A549 (cell line): ENCODE measurements at regions not wholly inside any gene's neighbourhood (a gene's known extent, or its start where the extent isn't known, plus 50 kb on each side); places are given as distances from the start of the nearest gene placed in this dataset.

Source experiments
- ATAC-seq, 2 experiments: fragments of 200-7000 bp in 1 of 2; fragments of >200 bp in 1 of 2; cut with Nextera tagmentation in 1 of 2; cut with Tn5 transposase in 1 of 2; 3 replicates each; pipeline versions ENCODE4 v1.8.0 to v1.9.1; 2018 to 2020; ENCODE audit warnings: mild to moderate bottlenecking in 1 of 2, moderate library complexity in 1 of 2
- CTCF ChIA-PET: fragments of 300-600 bp; sonication (Branson Sonifier 250); formaldehyde crosslinking; extraction: SDS; loops from one replicate; lab custom pipeline; 2021; ENCODE audit warnings: antibody characterized with exemption, inconsistent platforms; lab: Yijun Ruan, JAX
- POLR2A ChIA-PET: fragments of 350-600 bp; formaldehyde crosslinking; extraction: SDS; loops from one replicate; lab custom pipeline; 2021; ENCODE audit warnings: antibody characterized with exemption, inconsistent platforms; lab: Yijun Ruan, JAX
- DNase-seq, 2 experiments: peaks; one replicate each; pipeline versions ENCODE4 v3.0.0 to v3.0.0-alpha.2; 2011 to 2016; ENCODE audit warnings: low read depth in 1 of 2, low spot score in 1 of 2
- FAIRE-seq: peaks from 2 replicates; lab custom pipeline; 2011; peaks lifted over from hg19 to GRCh38; lab: Jason Lieb, UNC
- H3K27ac ChIP-seq, 2 experiments: fragments of >200 bp; sonication (Bioruptor Twin); formaldehyde crosslinking; 3 replicates each; pipeline ENCODE4 v1.5.1; 2016 to 2017
- H3K4me1 ChIP-seq: fragments of >200 bp; sonication (Bioruptor Twin); formaldehyde crosslinking; 3 replicates; pipeline ENCODE4 v1.6.1; 2016
- H3K4me2 ChIP-seq: fragments of >200 bp; sonication (Bioruptor Twin); formaldehyde crosslinking; 3 replicates; pipeline ENCODE4 v1.6.1; 2016
- H3K4me3 ChIP-seq: fragments of >200 bp; sonication (Bioruptor Twin); formaldehyde crosslinking; 3 replicates; pipeline ENCODE4 v1.5.1; 2016
- H3K9me3 ChIP-seq: fragments of >200 bp; sonication (Bioruptor Twin); formaldehyde crosslinking; 3 replicates; pipeline ENCODE4 v1.6.1; 2016
- CHD2 ChIP-seq: fragments of 150-350 bp; IDR thresholded peaks from 2 replicates; pipeline ENCODE4 v1.6.1; 2014; ENCODE audit warnings: low read length; ENCODE audit not compliant: partially characterized antibody
- CTCF ChIP-seq: fragments of >200 bp; sonication (Bioruptor Twin); formaldehyde crosslinking; IDR thresholded peaks from 3 replicates; pipeline ENCODE4 v1.5.1; 2016
- EHF ChIP-seq: fragments of 250-450 bp; sonication (Bioruptor Pico); IDR thresholded peaks from 2 replicates; pipeline ENCODE4 v1.5.0; 2020; ENCODE audit warnings: mild to moderate bottlenecking
- ELK1 ChIP-seq: fragments of 150-350 bp; IDR thresholded peaks from 2 replicates; pipeline ENCODE4 v1.6.1; 2014; ENCODE audit warnings: low read depth, mild to moderate bottlenecking, low read length
- FOSB ChIP-seq: fragments of 250-450 bp; sonication (Bioruptor Pico); IDR thresholded peaks from 2 replicates; pipeline ENCODE4 v1.5.0; 2020; ENCODE audit warnings: mild to moderate bottlenecking, moderate library complexity
- HOXB13 ChIP-seq: fragments of 250-450 bp; sonication (Bioruptor Pico); IDR thresholded peaks from 2 replicates; pipeline ENCODE4 v1.5.0; 2020; ENCODE audit warnings: low read depth, mild to moderate bottlenecking, moderate library complexity
- JUNB ChIP-seq: fragments of >200 bp; sonication (Bioruptor Twin); formaldehyde crosslinking; IDR thresholded peaks from 2 replicates; pipeline ENCODE4 v1.6.1; 2016
- KDM1A ChIP-seq: fragments of 200-600 bp; sonication (generic); IDR thresholded peaks from 2 replicates; pipeline ENCODE4 v1.6.1; 2016; ENCODE audit warnings: low read depth, mild to moderate bottlenecking
- KDM5A ChIP-seq: fragments of 200-600 bp; sonication (generic); IDR thresholded peaks from 2 replicates; pipeline ENCODE4 v1.6.1; 2016; ENCODE audit warnings: antibody characterized with exemption, mild to moderate bottlenecking
- MAZ ChIP-seq: fragments of 150-350 bp; IDR thresholded peaks from 2 replicates; pipeline ENCODE4 v1.6.1; 2014; ENCODE audit warnings: antibody characterized with exemption, low read depth, low read length, borderline replicate concordance
- NR3C1 ChIP-seq: fragments of >200 bp; sonication (Bioruptor Twin); formaldehyde crosslinking; IDR thresholded peaks from 3 replicates; pipeline ENCODE4 v1.6.1; 2017
- PBX3 ChIP-seq: IDR thresholded peaks from 2 replicates; pipeline ENCODE4 v1.6.1; 2012
- PHF8 ChIP-seq: fragments of 200-600 bp; sonication (generic); IDR thresholded peaks from 2 replicates; pipeline ENCODE4 v1.6.1; 2016; ENCODE audit warnings: low read depth, mild to moderate bottlenecking, antibody characterized with exemption, moderate library complexity, borderline replicate concordance
- RAD21 ChIP-seq, 2 experiments: fragments of >200 bp in 1 of 2; sonication (Bioruptor Twin) in 1 of 2; formaldehyde crosslinking in 1 of 2; IDR thresholded peaks in 1 of 2; conservative IDR thresholded peaks in 1 of 2; 2 replicates in 1 of 2; 3 replicates in 1 of 2; pipeline ENCODE4 v1.6.1; 2012 to 2018; ENCODE audit warnings: inconsistent platforms in 1 of 2
- RFX5 ChIP-seq: fragments of 450-650 bp; IDR thresholded peaks from 2 replicates; pipeline ENCODE4 v1.7.1; 2014; ENCODE audit warnings: antibody characterized with exemption, mild to moderate bottlenecking, moderate library complexity
- RNF2 ChIP-seq: fragments of 200-600 bp; sonication (generic); IDR thresholded peaks from 2 replicates; pipeline ENCODE4 v1.6.1; 2016; ENCODE audit warnings: low read depth, mild to moderate bottlenecking, antibody characterized with exemption, moderate library complexity, borderline replicate concordance
- SMC3 ChIP-seq: fragments of >200 bp; sonication (Bioruptor Twin); formaldehyde crosslinking; IDR thresholded peaks from 3 replicates; pipeline ENCODE4 v1.6.1; 2018; ENCODE audit warnings: inconsistent platforms
- TFCP2L1 ChIP-seq: fragments of 250-450 bp; sonication (Bioruptor Pico); IDR thresholded peaks from 2 replicates; pipeline ENCODE4 v1.5.0; 2021; ENCODE audit warnings: mild to moderate bottlenecking
- TP53 ChIP-seq: fragments of 250-450 bp; sonication (Bioruptor Pico); IDR thresholded peaks from 2 replicates; pipeline ENCODE4 v1.5.0; 2021; ENCODE audit warnings: mild to moderate bottlenecking, moderate library complexity
- WGBS: methylation state at CpG from one replicate; pipeline ENCODE4 v1.1.6; 2017; ENCODE audit errors: missing lambda C conversion rate; 5-methylcytosine and 5-hydroxymethylcytosine counted together
- TF ChIP-seq, protein P1 (sequence below): IDR thresholded peaks from 2 replicates; pipeline ENCODE4 v1.6.1; 2012; ENCODE audit warnings: low read depth, borderline replicate concordance
- TF ChIP-seq, protein P2 (sequence below): fragments of 200-600 bp; sonication (generic); IDR thresholded peaks from 2 replicates; pipeline ENCODE4 v1.6.1; 2016; ENCODE audit warnings: antibody characterized with exemption, mild to moderate bottlenecking, moderate library complexity

- Histone ChIP-seq H3K4me3 (no peak overlapping the region), H3K4me1 (no peaks in the 10 kb centered on the region), H3K27ac (no peak overlapping the region), H3K9me3 (no peaks in the 10 kb centered on the region), H3K4me2 (no peak overlapping the region)
- CTCF ChIA-PET = no interaction called here
- ATAC-seq = no peak
- POLR2A ChIA-PET = no interaction called here
- DNase-seq = no peak
- TF ChIP-seq, protein P1, sequence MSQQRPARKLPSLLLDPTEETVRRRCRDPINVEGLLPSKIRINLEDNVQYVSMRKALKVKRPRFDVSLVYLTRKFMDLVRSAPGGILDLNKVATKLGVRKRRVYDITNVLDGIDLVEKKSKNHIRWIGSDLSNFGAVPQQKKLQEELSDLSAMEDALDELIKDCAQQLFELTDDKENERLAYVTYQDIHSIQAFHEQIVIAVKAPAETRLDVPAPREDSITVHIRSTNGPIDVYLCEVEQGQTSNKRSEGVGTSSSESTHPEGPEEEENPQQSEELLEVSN = no peak
- TF ChIP-seq FOSB (CRISPR knock-in tag) (no peak), TFCP2L1 (CRISPR knock-in tag) (no peak), TP53 (no peak), PHF8 (no peak), RNF2 (no peak), HOXB13 (CRISPR knock-in tag) (no peak), SMC3 (no peak), EHF (CRISPR knock-in tag) (no peak), MAZ (no peak), RFX5 (no peak), RAD21 (conservative IDR thresholded peaks at IDR 0.05 in 1 of 2, IDR thresholded peaks at IDR 0.05 in 1 of 2) (no peak), NR3C1 (no peak), KDM5A (no peak), KDM1A (no peak), JUNB (no peak), CHD2 (no peak)
- FAIRE-seq = no peak
- 0% methylated on average over 1 of the region's 1 CpG for WGBS
Measured at GRCh38 chr2:228771774-228772173, 499.3 kb downstream of the PID1 start.

GRCh38 chr2:228771315-228771714 lies 499.8 kb downstream of the PID1 start:
- ATAC-seq (no peak), FAIRE-seq (no peak), DNase-seq (no peak)
- POLR2A ChIA-PET = no interaction called here
- H3K4me1 ChIP-seq = no peaks in the 10 kb centered on the region
- TF ChIP-seq ELK1 = no peak
- no peak for TF ChIP-seq SMC3
- TF ChIP-seq, protein P2, sequence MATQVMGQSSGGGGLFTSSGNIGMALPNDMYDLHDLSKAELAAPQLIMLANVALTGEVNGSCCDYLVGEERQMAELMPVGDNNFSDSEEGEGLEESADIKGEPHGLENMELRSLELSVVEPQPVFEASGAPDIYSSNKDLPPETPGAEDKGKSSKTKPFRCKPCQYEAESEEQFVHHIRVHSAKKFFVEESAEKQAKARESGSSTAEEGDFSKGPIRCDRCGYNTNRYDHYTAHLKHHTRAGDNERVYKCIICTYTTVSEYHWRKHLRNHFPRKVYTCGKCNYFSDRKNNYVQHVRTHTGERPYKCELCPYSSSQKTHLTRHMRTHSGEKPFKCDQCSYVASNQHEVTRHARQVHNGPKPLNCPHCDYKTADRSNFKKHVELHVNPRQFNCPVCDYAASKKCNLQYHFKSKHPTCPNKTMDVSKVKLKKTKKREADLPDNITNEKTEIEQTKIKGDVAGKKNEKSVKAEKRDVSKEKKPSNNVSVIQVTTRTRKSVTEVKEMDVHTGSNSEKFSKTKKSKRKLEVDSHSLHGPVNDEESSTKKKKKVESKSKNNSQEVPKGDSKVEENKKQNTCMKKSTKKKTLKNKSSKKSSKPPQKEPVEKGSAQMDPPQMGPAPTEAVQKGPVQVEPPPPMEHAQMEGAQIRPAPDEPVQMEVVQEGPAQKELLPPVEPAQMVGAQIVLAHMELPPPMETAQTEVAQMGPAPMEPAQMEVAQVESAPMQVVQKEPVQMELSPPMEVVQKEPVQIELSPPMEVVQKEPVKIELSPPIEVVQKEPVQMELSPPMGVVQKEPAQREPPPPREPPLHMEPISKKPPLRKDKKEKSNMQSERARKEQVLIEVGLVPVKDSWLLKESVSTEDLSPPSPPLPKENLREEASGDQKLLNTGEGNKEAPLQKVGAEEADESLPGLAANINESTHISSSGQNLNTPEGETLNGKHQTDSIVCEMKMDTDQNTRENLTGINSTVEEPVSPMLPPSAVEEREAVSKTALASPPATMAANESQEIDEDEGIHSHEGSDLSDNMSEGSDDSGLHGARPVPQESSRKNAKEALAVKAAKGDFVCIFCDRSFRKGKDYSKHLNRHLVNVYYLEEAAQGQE = no peak
- TF ChIP-seq TP53 = no peak
- TF ChIP-seq PBX3 = no peak
- TF ChIP-seq FOSB (CRISPR knock-in tag) = no peak
- no peak for TF ChIP-seq CTCF
- no peak overlapping the region for H3K27ac ChIP-seq
- H3K4me2 ChIP-seq = no peak overlapping the region
- no peaks in the 10 kb centered on the region for H3K9me3 ChIP-seq
- no peak overlapping the region for H3K4me3 ChIP-seq
- CTCF ChIA-PET = no interaction called here
- 39% methylated on average over 5 of the region's 5 CpGs for WGBS
